ENCODE measurements at regions not wholly inside any gene's neighbourhood (a gene's known extent, or its start where the extent isn't known, plus 50 kb on each side); places are given as distances from the start of the nearest gene placed in this dataset.
A peak's percentile ranks its signal among the peaks of the same experiment; 100 is the strongest.

- H3K36me3 Mint-ChIP-seq (ENCODE audit: insufficient read depth, unreplicated experiment) = no peaks in the 10 kb centered on the region
- no peak for DNase-seq (ENCODE audit: unreplicated experiment)
- POLR2A ChIA-PET = no interaction called here
- no peak overlapping the region for H3K4me3 Mint-ChIP-seq (ENCODE audit: unreplicated experiment)
- no peaks in the 10 kb centered on the region for H3K4me1 Mint-ChIP-seq (ENCODE audit: insufficient read depth, unreplicated experiment)
- no peak overlapping the region for H3K27ac Mint-ChIP-seq (ENCODE audit: low read depth, unreplicated experiment)
- no peaks in the 10 kb centered on the region for H3K9me3 Mint-ChIP-seq (ENCODE audit: unreplicated experiment)
- intact Hi-C loops (cut with micrococcal nuclease) = no loop called here
- BruUV-seq (replicated peaks) = no TSS peak
- TF ChIP-seq CTCF (IDR thresholded peaks at IDR 0.05; ENCODE audit: unreplicated experiment) = no peak
- CTCF ChIA-PET = no interaction called here
- peaks cover 37% of the 10 kb centered on the region for H3K27me3 Mint-ChIP-seq (ENCODE audit: insufficient read depth, unreplicated experiment)
These were observed 474.2 kb downstream of the DSC3 start for GRCh38 chr18:30568333-30568732.

GRCh38 chr18:30566877-30567276, 475.7 kb downstream of the DSC3 start:
- ChIA-PET CTCF (no interaction called here), POLR2A (interaction anchor here (0.6 kb wide), 1 partner anchor 265 kb away, joined by 5 read pairs; no protein-coding TSS in a partner anchor)
- Mint-ChIP-seq H3K27ac (ENCODE audit: low read depth, unreplicated experiment) (no peak overlapping the region), H3K27me3 (ENCODE audit: insufficient read depth, unreplicated experiment) (peaks cover 37% of the 10 kb centered on the region), H3K4me3 (ENCODE audit: unreplicated experiment) (no peak overlapping the region), H3K4me1 (ENCODE audit: insufficient read depth, unreplicated experiment) (no peaks in the 10 kb centered on the region), H3K36me3 (ENCODE audit: insufficient read depth, unreplicated experiment) (no peaks in the 10 kb centered on the region), H3K9me3 (ENCODE audit: unreplicated experiment) (no peaks in the 10 kb centered on the region)
- BruUV-seq (replicated peaks) = no TSS peak
- intact Hi-C loops (cut with micrococcal nuclease) = no loop called here
- DNase-seq (ENCODE audit: unreplicated experiment) = no peak
- no peak for TF ChIP-seq CTCF (IDR thresholded peaks at IDR 0.05; ENCODE audit: unreplicated experiment)

- POLR2A ChIA-PET = interaction anchor here (0.7 kb wide), 2 partner anchors 78 to 335 kb away, joined by 3 to 4 read pairs; no protein-coding TSS in a partner anchor
- Mint-ChIP-seq H3K4me1 (ENCODE audit: insufficient read depth, unreplicated experiment) (no peaks in the 10 kb centered on the region), H3K27ac (ENCODE audit: low read depth, unreplicated experiment) (no peak overlapping the region), H3K27me3 (ENCODE audit: insufficient read depth, unreplicated experiment) (peaks cover 23% of the 10 kb centered on the region), H3K36me3 (ENCODE audit: insufficient read depth, unreplicated experiment) (no peaks in the 10 kb centered on the region), H3K4me3 (ENCODE audit: unreplicated experiment) (no peak overlapping the region), H3K9me3 (ENCODE audit: unreplicated experiment) (no peaks in the 10 kb centered on the region)
- CTCF ChIA-PET = no interaction called here
- no peak for TF ChIP-seq CTCF (IDR thresholded peaks at IDR 0.05; ENCODE audit: unreplicated experiment)
- no peak for DNase-seq (ENCODE audit: unreplicated experiment)
- BruUV-seq (replicated peaks) = no TSS peak
- intact Hi-C loops (cut with micrococcal nuclease) = no loop called here
These were observed 480.3 kb downstream of the DSC3 start for GRCh38 chr18:30562231-30562630.

- Mint-ChIP-seq H3K27ac (ENCODE audit: low read depth, unreplicated experiment) (no peak overlapping the region), H3K36me3 (ENCODE audit: insufficient read depth, unreplicated experiment) (no peaks in the 10 kb centered on the region)
- no peak for TF ChIP-seq CTCF (IDR thresholded peaks at IDR 0.05; ENCODE audit: unreplicated experiment)
These were observed 486.4 kb downstream of the DSC3 start for GRCh38 chr18:30556112-30556511.

More at GRCh38 chr18:30556112-30556511, 486.4 kb downstream of the DSC3 start:
- DNase-seq (ENCODE audit: unreplicated experiment) = peak; percentile 9
- H3K4me3 Mint-ChIP-seq (ENCODE audit: unreplicated experiment) = no peak overlapping the region
- no TSS peak for BruUV-seq (replicated peaks)
- H3K4me1 Mint-ChIP-seq (ENCODE audit: insufficient read depth, unreplicated experiment) = no peaks in the 10 kb centered on the region
- H3K27me3 Mint-ChIP-seq (ENCODE audit: insufficient read depth, unreplicated experiment) = peaks cover 11% of the 10 kb centered on the region
- ChIA-PET POLR2A (no interaction called here), CTCF (no interaction called here)
- intact Hi-C loops (cut with micrococcal nuclease) = no loop called here
- no peaks in the 10 kb centered on the region for H3K9me3 Mint-ChIP-seq (ENCODE audit: unreplicated experiment)

Data from MCF 10A (cell line).